GM18511 (cell line): ENCODE measurements at regions not wholly inside any gene's neighbourhood (a gene's known extent, or its start where the extent isn't known, plus 50 kb on each side); places are given as distances from the start of the nearest gene placed in this dataset.

Experiments used
- ATAC-seq: cut with Tn5 transposase; IDR thresholded peaks from one replicate; pipeline ENCODE4 v1.9.1; 2021; ENCODE audit warnings: mild to moderate bottlenecking, moderate library complexity; ENCODE audit not compliant: unreplicated experiment

GRCh38 chr5:42337143-42337542 lies 86.1 kb upstream of the GHR start:
- ATAC-seq, result no peak

- no peak for ATAC-seq
These were observed 85.6 kb upstream of the GHR start for GRCh38 chr5:42337607-42338006.

- ATAC-seq, result no peak
These were observed 85.1 kb upstream of the GHR start for GRCh38 chr5:42338136-42338535.

GRCh38 chr5:42349163-42349562 lies 74.1 kb upstream of the GHR start:
- no peak for ATAC-seq

- ATAC-seq, result no peak
These were observed 71.3 kb upstream of the GHR start for GRCh38 chr5:42351956-42352355.

GRCh38 chr5:42360056-42360455 lies 63.2 kb upstream of the GHR start:
- no peak for ATAC-seq

GRCh38 chr5:42360616-42361314 lies 62.5 kb upstream of the GHR start:
- ATAC-seq, result no peak

GRCh38 chr5:42361315-42361688 lies 61.9 kb upstream of the GHR start:
- ATAC-seq, result no peak

- no peak for ATAC-seq
These were observed 57.2 kb upstream of the GHR start for GRCh38 chr5:42366051-42366450.
